Esophagus squamous epithelium (tissue), 4 donors: ENCODE measurements at regions not wholly inside any gene's neighbourhood (a gene's known extent, or its start where the extent isn't known, plus 50 kb on each side); places are given as distances from the start of the nearest gene placed in this dataset.
"Not testable (repeated sequence)": the region's sequence is repeated elsewhere in the genome, so short reads cannot be mapped to it uniquely, and the experiment has no call there.

ENCODE experiments used
- CTCF ChIP-seq, 6 experiments: fragments of 450-650 bp in 4 of 6; fragments of 200-600 bp in 2 of 6; sonication (generic) in 2 of 6; IDR thresholded peaks; one replicate each; pipeline ENCODE4 v1.5.1; 2016 to 2019; ENCODE audit warnings: antibody characterized with exemption in 6 of 6, mild to moderate bottlenecking in 4 of 6, moderate library complexity in 4 of 6
- POLR2A ChIP-seq, 4 donors: fragments of 450-650 bp; IDR thresholded peaks; one replicate each; pipeline ENCODE4 v1.6.1; 2017; ENCODE audit warnings: antibody characterized with exemption in 4 of 4, mild to moderate bottlenecking in 4 of 4, moderate library complexity in 3 of 4

GRCh38 chr2:131661101-131661782, 133.6 kb downstream of the CCDC74A start:
- TF ChIP-seq CTCF, POLR2A (IDR thresholded peaks at IDR 0.05): not testable (repeated sequence)
